ENCODE measurements at regions not wholly inside any gene's neighbourhood (a gene's known extent, or its start where the extent isn't known, plus 50 kb on each side); places are given as distances from the start of the nearest gene placed in this dataset.

- no peaks in the 10 kb centered on the region for H3K4me1 ChIP-seq
- no peak for DNase-seq
- no peaks in the 10 kb centered on the region for H3K27me3 ChIP-seq
- H3K4me3 ChIP-seq = no peak overlapping the region
- no peak overlapping the region for H3K27ac ChIP-seq
- H3K36me3 ChIP-seq = no peaks in the 10 kb centered on the region
- no peaks in the 10 kb centered on the region for H3K9me3 ChIP-seq
- TF ChIP-seq POLR2A (IDR thresholded peaks at IDR 0.05) (no peak), CTCF (IDR thresholded peaks at IDR 0.05) (no peak)
These were observed 191.5 kb downstream of the FOXB1 start for GRCh38 chr15:60195611-60196010.

DNA sequence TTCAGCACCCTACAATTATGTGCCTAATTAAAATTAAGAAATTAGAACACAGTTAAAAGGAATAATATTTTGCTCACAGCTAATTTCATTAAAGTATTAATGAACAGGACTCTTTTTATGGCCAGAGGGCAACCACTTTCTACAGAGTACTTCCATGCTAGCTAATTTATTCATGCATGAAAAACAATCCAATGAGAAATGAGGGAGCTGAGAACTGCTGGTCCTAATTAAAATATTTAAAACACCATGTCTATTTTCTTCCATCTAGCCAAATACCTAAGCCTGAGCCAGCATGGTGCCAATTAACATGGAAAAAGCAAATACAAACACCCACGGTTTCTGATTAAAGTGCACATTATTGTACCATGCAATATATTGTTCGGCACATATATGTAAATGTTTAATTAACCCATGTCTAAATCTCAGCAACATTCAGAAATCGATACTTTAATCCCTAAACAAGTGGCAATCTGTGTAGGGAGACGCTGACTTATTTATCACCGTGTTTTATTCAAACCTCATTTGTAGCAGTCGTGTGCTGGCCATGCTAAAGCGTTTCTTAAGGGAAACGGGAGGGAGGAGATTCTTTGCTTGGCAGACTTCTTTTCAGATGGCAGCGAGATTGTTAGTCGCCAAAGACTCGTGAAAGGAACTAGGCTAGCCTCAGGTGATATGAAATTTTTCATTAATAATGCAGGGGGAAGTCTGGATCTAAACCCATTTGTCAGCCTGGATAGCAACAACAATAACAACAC lies 193.5 kb downstream of the ANXA2 start:
- DNase-seq = no peak
- Histone ChIP-seq H3K4me3 (no peak overlapping the region), H3K4me1 (no peaks in the 10 kb centered on the region), H3K27me3 (no peaks in the 10 kb centered on the region), H3K36me3 (no peaks in the 10 kb centered on the region), H3K9me3 (no peaks in the 10 kb centered on the region), H3K27ac (no peak overlapping the region)
- no peak for TF ChIP-seq POLR2A (IDR thresholded peaks at IDR 0.05)
- TF ChIP-seq CTCF (IDR thresholded peaks at IDR 0.05) = no peak

GRCh38 chr15:60208709-60209108 lies 189.1 kb downstream of the ANXA2 start:
- Histone ChIP-seq H3K4me3 (no peak overlapping the region), H3K4me1 (no peaks in the 10 kb centered on the region), H3K27ac (no peak overlapping the region), H3K9me3 (no peaks in the 10 kb centered on the region), H3K27me3 (no peaks in the 10 kb centered on the region), H3K36me3 (no peaks in the 10 kb centered on the region)
- no peak for TF ChIP-seq CTCF (IDR thresholded peaks at IDR 0.05)
- TF ChIP-seq POLR2A (IDR thresholded peaks at IDR 0.05) = no peak
- DNase-seq = no peak

DNA sequence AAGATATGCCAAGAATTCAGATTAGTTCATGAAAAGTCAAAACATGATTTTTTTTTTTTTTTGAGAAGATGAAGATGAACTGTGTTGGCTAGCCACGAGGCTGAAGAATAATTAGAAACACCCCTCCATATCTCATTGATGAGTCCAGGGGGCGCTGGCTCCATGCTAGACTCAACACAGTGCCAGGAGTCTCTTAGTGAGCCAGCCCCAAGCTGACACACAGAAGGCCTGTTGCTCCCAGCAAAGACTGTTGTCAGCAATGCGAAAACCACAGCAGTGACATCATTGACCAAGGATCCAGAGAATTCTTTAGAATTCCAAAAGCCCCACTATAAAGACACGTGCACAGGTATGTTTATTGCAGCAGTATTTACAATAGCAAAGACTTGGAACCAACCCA lies 185.2 kb downstream of the ANXA2 start:
- TF ChIP-seq CTCF (IDR thresholded peaks at IDR 0.05) = no peak
- no peak for TF ChIP-seq POLR2A (IDR thresholded peaks at IDR 0.05)
- Histone ChIP-seq H3K9me3 (no peaks in the 10 kb centered on the region), H3K4me1 (no peaks in the 10 kb centered on the region), H3K4me3 (no peak overlapping the region), H3K27ac (no peak overlapping the region), H3K27me3 (no peaks in the 10 kb centered on the region), H3K36me3 (no peaks in the 10 kb centered on the region)
- no peak for DNase-seq

GRCh38 chr15:60213377-60214000 lies 184.3 kb downstream of the ANXA2 start:
- H3K36me3 ChIP-seq = no peaks in the 10 kb centered on the region
- DNase-seq = no peak
- no peak overlapping the region for H3K4me3 ChIP-seq
- H3K27me3 ChIP-seq = no peaks in the 10 kb centered on the region
- no peak for TF ChIP-seq POLR2A (IDR thresholded peaks at IDR 0.05)
- TF ChIP-seq CTCF (IDR thresholded peaks at IDR 0.05) = no peak
- no peak overlapping the region for H3K27ac ChIP-seq
- no peaks in the 10 kb centered on the region for H3K9me3 ChIP-seq
- H3K4me1 ChIP-seq = no peaks in the 10 kb centered on the region
